B cell (primary cell): ENCODE measurements at regions not wholly inside any gene's neighbourhood (a gene's known extent, or its start where the extent isn't known, plus 50 kb on each side); places are given as distances from the start of the nearest gene placed in this dataset.

Experiments
- ATAC-seq: fragments of 200-7000 bp; cut with Tn5 transposase; one replicate; pipeline ENCODE4 v1.10.0; 2021; ENCODE audit warnings: low read depth, mild to moderate bottlenecking, moderate number of reproducible peaks, moderate library complexity
- CTCF ChIA-PET: fragments of 350-600 bp; sonication (Branson Sonifier 250); formaldehyde crosslinking; loops from one replicate; lab custom pipeline; 2021; ENCODE audit warnings: antibody characterized with exemption, inconsistent platforms; lab: Charles Lee
- POLR2A ChIA-PET: fragments of 350-600 bp; sonication (Branson Sonifier 250); formaldehyde crosslinking; loops from one replicate; lab custom pipeline; 2021; ENCODE audit warnings: antibody characterized with exemption; lab: Charles Lee
- DNase-seq: peaks from one replicate; pipeline ENCODE4 v3.0.0; 2013
- H2AFZ ChIP-seq: 2 replicates; pipeline ENCODE4 v1.6.1; 2012; ENCODE audit warnings: mild to moderate bottlenecking, low read depth, low read length; ENCODE audit not compliant: insufficient read depth, poor library complexity, severe bottlenecking
- H3K27ac ChIP-seq, 2 donors: 1 replicate in 1 of 2; 2 replicates in 1 of 2; pipeline ENCODE4 v1.5.1; 2012 to 2013; ENCODE audit warnings: low read length in 2 of 2, mild to moderate bottlenecking in 2 of 2, moderate library complexity in 1 of 2
- H3K27me3 ChIP-seq, 4 experiments: fragments of 200-600 bp in 1 of 4; sonication (generic) in 1 of 4; replicated peaks in 1 of 4; 1 replicate in 2 of 4; 2 replicates in 2 of 4; pipeline versions ENCODE4 v1.6.1 to v1.7.0; 2013 to 2016; ENCODE audit warnings: low read length in 3 of 4, mild to moderate bottlenecking in 2 of 4, mixed read lengths in 1 of 4, moderate library complexity in 1 of 4; ENCODE audit not compliant: insufficient read depth in 4 of 4, control insufficient read depth in 3 of 4; ENCODE audit errors: control extremely low read depth in 1 of 4
- H3K36me3 ChIP-seq, 2 experiments: replicated peaks in 1 of 2; 1 replicate in 1 of 2; 2 replicates in 1 of 2; pipeline versions ENCODE4 v1.6.1 to v1.7.1; 2013; ENCODE audit warnings: low read length in 1 of 2; ENCODE audit not compliant: insufficient read depth in 2 of 2, control insufficient read depth in 1 of 2; ENCODE audit errors: control extremely low read depth in 1 of 2, extremely low read depth in 1 of 2
- H3K4me1 ChIP-seq, 2 donors: fragments of 200-600 bp in 1 of 2; sonication (generic) in 1 of 2; 1 replicate in 1 of 2; 2 replicates in 1 of 2; pipeline versions ENCODE4 v1.5.1 to v1.6.1; 2013 to 2017; ENCODE audit warnings: low read length in 2 of 2; ENCODE audit not compliant: control insufficient read depth in 2 of 2, insufficient read depth in 2 of 2
- H3K4me2 ChIP-seq: replicated peaks from 2 replicates; pipeline ENCODE3; 2012; ENCODE audit warnings: mild to moderate bottlenecking, low read depth, low read length; ENCODE audit not compliant: poor library complexity, severe bottlenecking
- H3K4me3 ChIP-seq, 5 experiments: fragments of 200-600 bp in 1 of 5; sonication (generic) in 1 of 5; 1 replicate in 3 of 5; 2 replicates in 2 of 5; pipeline versions ENCODE4 v1.5.1 to v1.7.0; 2011 to 2016; ENCODE audit warnings: low read length in 4 of 5, mild to moderate bottlenecking in 4 of 5, low read depth in 2 of 5, control low read depth in 1 of 5, moderate library complexity in 1 of 5; ENCODE audit not compliant: insufficient read depth in 1 of 5; ENCODE audit errors: control extremely low read depth in 1 of 5, extremely low read depth in 1 of 5
- H3K79me2 ChIP-seq: fragments of 200-600 bp; sonication (generic); one replicate; pipeline ENCODE4 v1.6.0; 2016; ENCODE audit warnings: low read length; ENCODE audit not compliant: control insufficient read depth, insufficient read depth
- H3K9ac ChIP-seq: fragments of 200-600 bp; sonication (generic); 2 replicates; pipeline ENCODE4 v1.6.1; 2017; ENCODE audit warnings: mild to moderate bottlenecking, low read length, moderate library complexity
- H3K9me3 ChIP-seq, 3 donors: one replicate each; pipeline versions ENCODE4 v1.6.1 to v1.7.1; 2013; ENCODE audit warnings: low read length in 2 of 3; ENCODE audit not compliant: control insufficient read depth in 2 of 3, insufficient read depth in 1 of 3; ENCODE audit errors: control extremely low read depth in 1 of 3
- H4K20me1 ChIP-seq: 2 replicates; pipeline ENCODE4 v1.6.0; 2012; ENCODE audit warnings: mild to moderate bottlenecking, low read length; ENCODE audit not compliant: insufficient read depth, control insufficient read depth, poor library complexity, severe bottlenecking
- H3K27ac Mint-ChIP-seq: one replicate; pipeline ENCODE4 v1.8.0; 2021; ENCODE audit warnings: mixed read lengths
- H3K27me3 Mint-ChIP-seq: one replicate; pipeline ENCODE4 v1.8.0; 2021; ENCODE audit warnings: mixed read lengths
- H3K4me1 Mint-ChIP-seq: one replicate; pipeline ENCODE4 v1.8.0; 2021; ENCODE audit warnings: mixed read lengths
- H3K4me3 Mint-ChIP-seq: one replicate; pipeline ENCODE4 v1.8.0; 2021; ENCODE audit warnings: mixed read lengths
- H3K9me3 Mint-ChIP-seq: one replicate; pipeline ENCODE4 v1.8.0; 2022; ENCODE audit warnings: mixed read lengths; ENCODE audit not compliant: insufficient read depth
- EZH2 ChIP-seq: IDR thresholded peaks from 2 replicates; pipeline ENCODE4 v1.6.1; 2012; ENCODE audit warnings: borderline replicate concordance, low read depth, mild to moderate bottlenecking, moderate library complexity, low read length; ENCODE audit not compliant: insufficient read depth, poor library complexity, severe bottlenecking
- WGBS: methylation state at CpG from one replicate; pipeline ENCODE4 v1.1.5; 2013; ENCODE audit warnings: missing lambda C conversion rate; ENCODE audit not compliant: insufficient coverage; 5-methylcytosine and 5-hydroxymethylcytosine counted together
- intact Hi-C: fragments of 100-400 bp; cut with micrococcal nuclease; formaldehyde crosslinking; loops from one replicate; pipeline ENCODE4 v1.10.0; 2022
- TF ChIP-seq, protein P1 (sequence below): fragments of 200-600 bp; IDR thresholded peaks from one replicate; pipeline ENCODE4 v1.8.0; 2022; ENCODE audit warnings: antibody characterized with exemption, mild to moderate bottlenecking

DNA sequence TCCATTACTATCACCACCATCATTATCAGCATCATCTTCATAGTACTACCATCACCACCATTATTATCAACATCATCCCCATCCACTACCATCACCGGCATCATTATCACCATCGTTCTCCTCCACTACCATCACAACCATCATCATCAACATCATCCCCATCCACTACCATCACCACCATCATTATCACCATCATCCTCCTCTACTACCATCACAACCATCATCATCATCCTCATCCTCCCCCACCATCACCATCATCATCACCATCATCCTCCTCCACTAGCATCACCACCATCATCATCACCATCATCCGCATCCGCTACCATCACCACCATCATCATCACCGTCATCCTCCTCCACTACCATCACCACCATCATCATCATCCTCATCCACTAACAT, 639.8 kb upstream of the RBFOX1 start:
- no peaks in the 10 kb centered on the region for H3K27me3 ChIP-seq
- Mint-ChIP-seq H3K4me1 (no peaks in the 10 kb centered on the region), H3K27ac (no peak overlapping the region), H3K9me3 (peaks cover under 1% of the 10 kb centered on the region), H3K27me3 (no peaks in the 10 kb centered on the region), H3K4me3 (no peak overlapping the region)
- ChIA-PET CTCF (no interaction called here), POLR2A (no interaction called here)
- no peak overlapping the region for H2AFZ ChIP-seq
- H3K36me3 ChIP-seq: no peaks in the 10 kb centered on the region
- TF ChIP-seq, protein P1, sequence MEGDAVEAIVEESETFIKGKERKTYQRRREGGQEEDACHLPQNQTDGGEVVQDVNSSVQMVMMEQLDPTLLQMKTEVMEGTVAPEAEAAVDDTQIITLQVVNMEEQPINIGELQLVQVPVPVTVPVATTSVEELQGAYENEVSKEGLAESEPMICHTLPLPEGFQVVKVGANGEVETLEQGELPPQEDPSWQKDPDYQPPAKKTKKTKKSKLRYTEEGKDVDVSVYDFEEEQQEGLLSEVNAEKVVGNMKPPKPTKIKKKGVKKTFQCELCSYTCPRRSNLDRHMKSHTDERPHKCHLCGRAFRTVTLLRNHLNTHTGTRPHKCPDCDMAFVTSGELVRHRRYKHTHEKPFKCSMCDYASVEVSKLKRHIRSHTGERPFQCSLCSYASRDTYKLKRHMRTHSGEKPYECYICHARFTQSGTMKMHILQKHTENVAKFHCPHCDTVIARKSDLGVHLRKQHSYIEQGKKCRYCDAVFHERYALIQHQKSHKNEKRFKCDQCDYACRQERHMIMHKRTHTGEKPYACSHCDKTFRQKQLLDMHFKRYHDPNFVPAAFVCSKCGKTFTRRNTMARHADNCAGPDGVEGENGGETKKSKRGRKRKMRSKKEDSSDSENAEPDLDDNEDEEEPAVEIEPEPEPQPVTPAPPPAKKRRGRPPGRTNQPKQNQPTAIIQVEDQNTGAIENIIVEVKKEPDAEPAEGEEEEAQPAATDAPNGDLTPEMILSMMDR: no peak
- TF ChIP-seq EZH2: no peak
- peaks cover 0 to 2% (median 0%) of the 10 kb centered on the region in 3 donors for H3K9me3 ChIP-seq
- H3K4me3 ChIP-seq: no peak overlapping the region
- no peaks in the 10 kb centered on the region for H3K4me1 ChIP-seq
- H3K4me2 ChIP-seq: no peak overlapping the region
- ATAC-seq: no peak
- WGBS: 99% methylated on average over 5 of the region's 5 CpGs
- no peak for DNase-seq
- H3K79me2 ChIP-seq: no peaks in the 10 kb centered on the region
- no peak overlapping the region for H3K9ac ChIP-seq
- no peak overlapping the region for H3K27ac ChIP-seq
- intact Hi-C loops: no loop called here
- H4K20me1 ChIP-seq: no peaks in the 10 kb centered on the region

DNA sequence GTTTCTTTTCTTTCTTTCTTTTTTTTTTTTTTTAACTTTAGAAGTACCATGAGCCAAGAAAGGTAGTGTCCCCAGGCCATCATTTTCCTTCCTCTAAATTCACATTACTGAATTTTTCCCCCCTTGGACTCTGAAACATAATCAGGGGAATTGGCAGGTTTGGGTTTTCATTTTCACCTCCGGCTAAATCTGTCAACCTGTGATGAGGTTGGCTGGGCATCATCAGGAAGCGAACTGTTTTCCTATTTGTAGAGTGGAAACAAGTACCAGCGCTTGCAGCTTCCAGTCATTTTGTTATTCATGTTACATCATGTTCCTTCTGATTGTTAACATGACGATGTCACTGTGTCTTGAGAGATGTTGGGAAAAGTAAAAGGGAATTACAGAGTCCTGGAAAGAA, 641.9 kb upstream of the RBFOX1 start:
- Mint-ChIP-seq H3K27ac (no peak overlapping the region), H3K27me3 (no peaks in the 10 kb centered on the region), H3K4me1 (no peaks in the 10 kb centered on the region), H3K9me3 (peaks cover 4% of the 10 kb centered on the region), H3K4me3 (no peak overlapping the region)
- no peaks in the 10 kb centered on the region for H3K79me2 ChIP-seq
- ATAC-seq: no peak
- no peak for DNase-seq
- H3K27me3 ChIP-seq: no peaks in the 10 kb centered on the region
- H4K20me1 ChIP-seq: no peaks in the 10 kb centered on the region
- no CpG with 5 or more reads among the region's 4 CpGs for WGBS
- no peaks in the 10 kb centered on the region for H3K4me1 ChIP-seq
- no peak overlapping the region for H3K4me2 ChIP-seq
- intact Hi-C loops: no loop called here
- H3K9me3 ChIP-seq: peaks cover 0 to 2% (median 0%) of the 10 kb centered on the region in 3 donors
- H2AFZ ChIP-seq: no peak overlapping the region
- H3K36me3 ChIP-seq: no peaks in the 10 kb centered on the region
- TF ChIP-seq, protein P1: no peak
- TF ChIP-seq EZH2: no peak
- H3K27ac ChIP-seq: no peak overlapping the region
- ChIA-PET POLR2A (no interaction called here), CTCF (no interaction called here)
- no peak overlapping the region for H3K4me3 ChIP-seq
- H3K9ac ChIP-seq: no peak overlapping the region
